Chondrocyte (in vitro differentiated cells): ENCODE measurements at regions not wholly inside any gene's neighbourhood (a gene's known extent, or its start where the extent isn't known, plus 50 kb on each side); places are given as distances from the start of the nearest gene placed in this dataset.

Source experiments
- DNase-seq: peaks from one replicate; pipeline ENCODE4 v3.0.0; 2021; ENCODE audit warnings: mixed read lengths, low spot score
- H3K27ac Mint-ChIP-seq: one replicate; pipeline ENCODE4 v1.8.0; 2021; ENCODE audit warnings: mild to moderate bottlenecking, moderate library complexity, mixed read lengths; ENCODE audit not compliant: unreplicated experiment
- H3K27me3 Mint-ChIP-seq: 2 replicates; pipeline ENCODE4 v1.8.0; 2021; ENCODE audit warnings: low read depth, mixed read lengths
- H3K36me3 Mint-ChIP-seq: 2 replicates; pipeline ENCODE4 v1.8.0; 2021; ENCODE audit warnings: low read depth, mixed read lengths
- H3K4me1 Mint-ChIP-seq: 2 replicates; pipeline ENCODE4 v1.8.0; 2021; ENCODE audit warnings: low read depth, mild to moderate bottlenecking, mixed read lengths
- H3K4me3 Mint-ChIP-seq: one replicate; pipeline ENCODE4 v1.8.0; 2021; ENCODE audit warnings: mild to moderate bottlenecking, moderate library complexity, mixed read lengths; ENCODE audit not compliant: unreplicated experiment
- H3K9me3 Mint-ChIP-seq: 2 replicates; pipeline ENCODE4 v1.8.0; 2021; ENCODE audit warnings: low read depth, mixed read lengths
- CTCF ChIP-seq: fragments of 200-600 bp; sonication (generic); IDR thresholded peaks from 2 replicates; pipeline ENCODE4 v1.5.0; 2021; ENCODE audit warnings: antibody characterized with exemption, mild to moderate bottlenecking, moderate library complexity

GRCh38 chr2:219908538-219908937, 281.1 kb downstream of the SLC4A3 start:
- H3K27ac Mint-ChIP-seq = no peak overlapping the region
- TF ChIP-seq CTCF = peak; percentile 18
- H3K27me3 Mint-ChIP-seq = no peaks in the 10 kb centered on the region
- H3K4me1 Mint-ChIP-seq = peaks cover 7% of the 10 kb centered on the region
- no peak for DNase-seq
- H3K4me3 Mint-ChIP-seq = no peak overlapping the region
- H3K9me3 Mint-ChIP-seq = no peaks in the 10 kb centered on the region
- H3K36me3 Mint-ChIP-seq = no peaks in the 10 kb centered on the region

- Mint-ChIP-seq H3K4me1 (peaks cover 7% of the 10 kb centered on the region), H3K9me3 (no peaks in the 10 kb centered on the region), H3K27me3 (no peaks in the 10 kb centered on the region), H3K4me3 (no peak overlapping the region), H3K27ac (no peak overlapping the region), H3K36me3 (no peaks in the 10 kb centered on the region)
- no peak for DNase-seq
- TF ChIP-seq CTCF = no peak
Measured at GRCh38 chr2:219911541-219911940, 284.1 kb downstream of the SLC4A3 start.

DNA sequence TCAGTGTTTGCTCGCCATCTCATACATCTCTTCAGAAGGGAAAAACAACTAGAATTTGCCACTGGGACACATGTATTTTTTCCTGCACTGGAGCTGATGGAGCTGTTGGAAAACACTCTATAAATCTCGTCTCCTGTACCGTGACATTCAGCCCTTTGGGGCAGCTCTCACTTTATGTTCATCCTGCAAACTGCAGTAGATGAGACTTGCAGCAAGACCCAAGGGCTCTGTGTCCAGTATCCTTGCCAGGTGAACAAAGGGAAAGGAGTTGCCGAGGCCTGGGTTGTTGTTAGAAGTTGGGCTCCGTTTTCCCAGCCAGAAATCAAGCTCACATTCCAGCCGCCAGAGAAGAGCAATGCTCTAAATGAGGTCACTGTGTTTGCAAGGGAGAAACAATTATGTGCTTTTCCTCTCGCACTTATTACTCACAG, 285.1 kb downstream of the SLC4A3 start:
- no peak overlapping the region for H3K27ac Mint-ChIP-seq
- H3K4me1 Mint-ChIP-seq = peaks cover 7% of the 10 kb centered on the region
- no peak for DNase-seq

DNA sequence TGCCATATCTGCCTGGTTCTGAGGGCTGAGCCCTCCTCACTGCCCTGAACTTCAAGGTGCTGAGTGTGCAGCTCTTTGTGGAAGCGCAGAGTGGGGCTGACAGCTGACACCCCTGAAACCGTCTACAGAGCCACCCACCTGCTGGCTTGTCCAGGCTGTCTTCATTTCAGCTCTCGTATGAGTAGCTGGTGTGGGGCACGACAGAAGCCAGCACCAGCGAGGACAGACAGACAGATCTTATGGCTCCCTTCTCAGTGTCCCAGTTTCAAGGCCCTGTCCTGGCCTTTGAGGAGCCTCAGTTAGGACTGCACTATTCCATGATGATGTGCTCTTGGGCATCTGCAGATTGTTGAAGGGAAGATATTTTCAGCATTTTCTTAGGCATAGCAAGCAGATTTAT, 287.1 kb downstream of the SLC4A3 start:
- no peak overlapping the region for H3K27ac Mint-ChIP-seq

More for the DNA sequence above, 285.1 kb downstream of the SLC4A3 start:
- Mint-ChIP-seq H3K36me3 (no peaks in the 10 kb centered on the region), H3K9me3 (no peaks in the 10 kb centered on the region), H3K4me3 (no peak overlapping the region), H3K27me3 (no peaks in the 10 kb centered on the region)
- TF ChIP-seq CTCF = peak; percentile 75

DNA sequence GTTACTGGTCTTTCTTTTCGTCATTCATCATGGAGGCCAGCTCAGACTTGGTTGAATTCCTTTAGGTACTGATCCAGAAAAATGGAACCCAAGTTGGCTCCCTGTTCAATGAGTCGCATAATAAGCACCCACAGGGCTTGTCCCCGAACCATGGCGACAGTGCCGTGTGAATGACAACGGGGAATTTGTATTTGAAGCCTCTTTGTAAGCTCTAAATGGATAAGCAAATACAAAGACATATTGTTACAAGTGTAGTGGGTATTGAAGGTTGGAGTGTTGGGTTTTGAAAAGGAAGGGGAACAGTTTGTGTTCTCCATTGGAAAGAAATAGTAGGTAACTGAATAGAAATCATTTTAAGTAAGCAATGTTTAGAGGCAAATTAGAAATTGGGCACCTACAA, 288.9 kb downstream of the SLC4A3 start:
- Mint-ChIP-seq H3K4me3 (no peak overlapping the region), H3K27me3 (no peaks in the 10 kb centered on the region), H3K4me1 (peaks cover 7% of the 10 kb centered on the region), H3K27ac (no peak overlapping the region), H3K9me3 (no peaks in the 10 kb centered on the region), H3K36me3 (no peaks in the 10 kb centered on the region)
- no peak for TF ChIP-seq CTCF
- DNase-seq = no peak

More for the DNA sequence above, 287.1 kb downstream of the SLC4A3 start:
- Mint-ChIP-seq H3K36me3 (no peaks in the 10 kb centered on the region), H3K4me1 (peaks cover 7% of the 10 kb centered on the region), H3K27me3 (no peaks in the 10 kb centered on the region), H3K9me3 (no peaks in the 10 kb centered on the region), H3K4me3 (no peak overlapping the region)
- DNase-seq = no peak
- no peak for TF ChIP-seq CTCF
